ENCODE measurements at regions not wholly inside any gene's neighbourhood (a gene's known extent, or its start where the extent isn't known, plus 50 kb on each side); places are given as distances from the start of the nearest gene placed in this dataset.

DNA sequence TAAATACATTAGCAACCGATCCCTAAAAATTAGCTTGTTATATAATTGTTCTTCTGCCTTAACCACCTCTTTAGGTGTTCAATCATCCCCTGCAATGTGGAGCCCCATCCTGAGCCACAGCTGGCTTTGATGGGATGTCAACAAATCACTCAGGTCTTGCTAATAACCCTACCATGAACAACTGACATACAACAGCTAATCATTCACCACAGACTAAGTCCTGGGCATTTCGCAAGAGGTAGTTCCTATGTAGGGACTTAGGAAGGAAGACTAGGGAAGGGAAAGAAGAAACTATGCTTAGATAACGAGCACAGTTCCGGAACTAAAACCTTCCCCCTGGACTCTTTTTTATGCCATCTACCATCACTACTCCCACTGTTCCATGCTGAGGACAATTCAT lies 63.6 kb upstream of the PTCHD1 start:
- TF ChIP-seq POLR2A (IDR thresholded peaks at IDR 0.05): no peak

DNA sequence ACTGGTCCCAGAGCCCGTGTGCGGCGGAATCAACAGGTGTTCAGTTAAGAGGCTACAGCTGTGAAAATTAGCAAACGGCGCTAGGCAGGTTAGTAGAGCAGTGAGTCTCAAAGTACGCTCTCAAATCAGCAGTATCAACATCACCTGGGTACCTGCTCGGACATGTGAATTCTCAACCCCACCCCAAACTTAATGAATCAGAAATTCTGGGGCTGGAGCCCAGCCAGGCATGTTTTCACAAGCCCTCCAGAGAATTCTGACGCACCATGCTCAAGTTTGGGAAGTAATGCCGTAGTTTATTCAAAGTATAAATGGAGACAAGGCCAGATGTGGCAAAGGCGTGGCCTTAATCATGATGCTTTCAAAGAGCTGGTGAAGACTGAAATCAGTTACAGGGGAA lies 58.2 kb upstream of the PTCHD1 start:
- 86 to 94% (median 88%) methylated on average over 6 to 10 of the region's 10 CpGs for WGBS, 4 donors

More for the DNA sequence above, 63.6 kb upstream of the PTCHD1 start:
- intact Hi-C loops (cut with DNase I): no loop called here
- no peaks in the 10 kb centered on the region for H3K36me3 ChIP-seq (replicated peaks in 1 of 2)
- peaks cover 16% of the 10 kb centered on the region for H3K27me3 ChIP-seq
- no peak overlapping the region for H3K27ac ChIP-seq
- no peaks in the 10 kb centered on the region for H3K4me1 ChIP-seq (replicated peaks in 1 of 2)
- H3K9me3 ChIP-seq (replicated peaks in 1 of 3): no peaks in the 10 kb centered on the region
- WGBS, 4 donors: 77 to 84% (median 82%) methylated on average over 4 of the region's 4 CpGs
- DNase-seq: no peak
- no peak overlapping the region for H3K4me3 ChIP-seq

More for the DNA sequence above, 58.2 kb upstream of the PTCHD1 start:
- Histone ChIP-seq H3K27me3 (peaks cover 13% of the 10 kb centered on the region), H3K9me3 (replicated peaks in 1 of 3) (no peaks in the 10 kb centered on the region), H3K27ac (no peak overlapping the region), H3K36me3 (replicated peaks in 1 of 2) (no peaks in the 10 kb centered on the region), H3K4me3 (no peak overlapping the region), H3K4me1 (replicated peaks in 1 of 2) (no peaks in the 10 kb centered on the region)
- intact Hi-C loops (cut with DNase I): no loop called here
- no peak for TF ChIP-seq POLR2A (IDR thresholded peaks at IDR 0.05)
- TF ChIP-seq, protein P1, sequence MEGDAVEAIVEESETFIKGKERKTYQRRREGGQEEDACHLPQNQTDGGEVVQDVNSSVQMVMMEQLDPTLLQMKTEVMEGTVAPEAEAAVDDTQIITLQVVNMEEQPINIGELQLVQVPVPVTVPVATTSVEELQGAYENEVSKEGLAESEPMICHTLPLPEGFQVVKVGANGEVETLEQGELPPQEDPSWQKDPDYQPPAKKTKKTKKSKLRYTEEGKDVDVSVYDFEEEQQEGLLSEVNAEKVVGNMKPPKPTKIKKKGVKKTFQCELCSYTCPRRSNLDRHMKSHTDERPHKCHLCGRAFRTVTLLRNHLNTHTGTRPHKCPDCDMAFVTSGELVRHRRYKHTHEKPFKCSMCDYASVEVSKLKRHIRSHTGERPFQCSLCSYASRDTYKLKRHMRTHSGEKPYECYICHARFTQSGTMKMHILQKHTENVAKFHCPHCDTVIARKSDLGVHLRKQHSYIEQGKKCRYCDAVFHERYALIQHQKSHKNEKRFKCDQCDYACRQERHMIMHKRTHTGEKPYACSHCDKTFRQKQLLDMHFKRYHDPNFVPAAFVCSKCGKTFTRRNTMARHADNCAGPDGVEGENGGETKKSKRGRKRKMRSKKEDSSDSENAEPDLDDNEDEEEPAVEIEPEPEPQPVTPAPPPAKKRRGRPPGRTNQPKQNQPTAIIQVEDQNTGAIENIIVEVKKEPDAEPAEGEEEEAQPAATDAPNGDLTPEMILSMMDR (IDR thresholded peaks at IDR 0.05): no peak
- DNase-seq: no peak
